ENCODE measurements at regions not wholly inside any gene's neighbourhood (a gene's known extent, or its start where the extent isn't known, plus 50 kb on each side); places are given as distances from the start of the nearest gene placed in this dataset.

DNA sequence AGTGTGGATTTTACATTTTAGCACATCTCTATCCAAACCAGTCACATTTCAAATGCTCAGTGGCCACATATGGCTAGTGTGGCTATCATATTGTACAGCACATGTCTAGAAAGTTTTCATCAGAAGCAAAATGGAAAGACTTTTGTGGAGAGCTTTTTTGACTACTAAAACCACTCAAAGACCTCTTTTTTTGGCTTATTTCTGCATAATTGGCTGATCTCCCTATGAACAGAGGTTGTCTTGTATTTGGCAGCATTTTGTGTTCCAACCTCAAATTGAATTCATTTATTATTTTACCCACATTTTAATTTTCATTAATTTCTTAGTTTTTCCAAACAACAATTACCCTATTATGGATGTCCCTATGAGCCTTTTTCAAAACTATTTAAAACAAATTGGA, 395.7 kb downstream of the TLE1 start:
- Histone ChIP-seq H3K9ac (ENCODE audit: insufficient read depth in 1 of 2, low read depth in 2 of 2, low read length in 2 of 2) (no peak overlapping the region), H3K27ac (ENCODE audit: extremely low read depth, low read depth, low read length) (no peak overlapping the region), H3K27me3 (ENCODE audit: control insufficient read depth in 2 of 2, insufficient read depth in 2 of 2, low read length in 2 of 2) (no peaks in the 10 kb centered on the region), H3K9me3 (replicated peaks; ENCODE audit: control insufficient read depth, insufficient read depth, low read depth, low read length) (no peaks in the 10 kb centered on the region), H3K79me2 (ENCODE audit: control insufficient read depth, insufficient read depth, low read length) (no peaks in the 10 kb centered on the region), H3K9me1 (ENCODE audit: control insufficient read depth, insufficient read depth, low read length) (no peaks in the 10 kb centered on the region), H3K36me3 (ENCODE audit: control insufficient read depth, insufficient read depth, low read length) (no peaks in the 10 kb centered on the region), H3K4me3 (no peak overlapping the region), H3K4me2 (ENCODE audit: insufficient read depth, low read length) (no peak overlapping the region), H4K20me1 (replicated peaks; ENCODE audit: control insufficient read depth, insufficient read depth, low read length) (no peaks in the 10 kb centered on the region), H3K4me1 (replicated peaks in 1 of 2; ENCODE audit: control insufficient read depth in 2 of 2, insufficient read depth in 2 of 2, low read length in 2 of 2) (no peaks in the 10 kb centered on the region), H2AFZ (ENCODE audit: low read depth, low read length) (no peak overlapping the region)
- FAIRE-seq (no peak), ATAC-seq (no peak), DNase-seq (ENCODE audit: extremely low read depth in 1 of 4, low spot score in 3 of 4) (no peak)
- in situ Hi-C loops (cut with MboI) = no loop called here
- intact Hi-C loops (cut with micrococcal nuclease) = no loop called here
- TF ChIP-seq, protein P1, sequence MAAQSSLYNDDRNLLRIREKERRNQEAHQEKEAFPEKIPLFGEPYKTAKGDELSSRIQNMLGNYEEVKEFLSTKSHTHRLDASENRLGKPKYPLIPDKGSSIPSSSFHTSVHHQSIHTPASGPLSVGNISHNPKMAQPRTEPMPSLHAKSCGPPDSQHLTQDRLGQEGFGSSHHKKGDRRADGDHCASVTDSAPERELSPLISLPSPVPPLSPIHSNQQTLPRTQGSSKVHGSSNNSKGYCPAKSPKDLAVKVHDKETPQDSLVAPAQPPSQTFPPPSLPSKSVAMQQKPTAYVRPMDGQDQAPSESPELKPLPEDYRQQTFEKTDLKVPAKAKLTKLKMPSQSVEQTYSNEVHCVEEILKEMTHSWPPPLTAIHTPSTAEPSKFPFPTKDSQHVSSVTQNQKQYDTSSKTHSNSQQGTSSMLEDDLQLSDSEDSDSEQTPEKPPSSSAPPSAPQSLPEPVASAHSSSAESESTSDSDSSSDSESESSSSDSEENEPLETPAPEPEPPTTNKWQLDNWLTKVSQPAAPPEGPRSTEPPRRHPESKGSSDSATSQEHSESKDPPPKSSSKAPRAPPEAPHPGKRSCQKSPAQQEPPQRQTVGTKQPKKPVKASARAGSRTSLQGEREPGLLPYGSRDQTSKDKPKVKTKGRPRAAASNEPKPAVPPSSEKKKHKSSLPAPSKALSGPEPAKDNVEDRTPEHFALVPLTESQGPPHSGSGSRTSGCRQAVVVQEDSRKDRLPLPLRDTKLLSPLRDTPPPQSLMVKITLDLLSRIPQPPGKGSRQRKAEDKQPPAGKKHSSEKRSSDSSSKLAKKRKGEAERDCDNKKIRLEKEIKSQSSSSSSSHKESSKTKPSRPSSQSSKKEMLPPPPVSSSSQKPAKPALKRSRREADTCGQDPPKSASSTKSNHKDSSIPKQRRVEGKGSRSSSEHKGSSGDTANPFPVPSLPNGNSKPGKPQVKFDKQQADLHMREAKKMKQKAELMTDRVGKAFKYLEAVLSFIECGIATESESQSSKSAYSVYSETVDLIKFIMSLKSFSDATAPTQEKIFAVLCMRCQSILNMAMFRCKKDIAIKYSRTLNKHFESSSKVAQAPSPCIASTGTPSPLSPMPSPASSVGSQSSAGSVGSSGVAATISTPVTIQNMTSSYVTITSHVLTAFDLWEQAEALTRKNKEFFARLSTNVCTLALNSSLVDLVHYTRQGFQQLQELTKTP (IDR thresholded peaks at IDR 0.05; ENCODE audit: low read depth in 1 of 2, partially characterized antibody in 2 of 2) = no peak
- TF ChIP-seq XRCC5 (IDR thresholded peaks at IDR 0.05; ENCODE audit: low read depth, low read length) (no peak), BRF1 (IDR thresholded peaks at IDR 0.05; ENCODE audit: borderline replicate concordance, extremely low read depth, insufficient read length) (no peak), SRSF1 (IDR thresholded peaks at IDR 0.05; ENCODE audit: low read depth, low read length) (no peak), NCOA4 (IDR thresholded peaks at IDR 0.05; ENCODE audit: partially characterized antibody) (no peak), POLR2G (IDR thresholded peaks at IDR 0.05; ENCODE audit: low read depth, low read length) (no peak), PHTF2 (CRISPR knock-in tag; IDR thresholded peaks at IDR 0.05) (no peak), ZFPM2 (CRISPR knock-in tag; IDR thresholded peaks at IDR 0.05) (no peak), FOXP1 (CRISPR knock-in tag; IDR thresholded peaks at IDR 0.05) (no peak), MTA2 (IDR thresholded peaks at IDR 0.05; ENCODE audit: low read depth) (no peak)
- TF ChIP-seq, protein P2, sequence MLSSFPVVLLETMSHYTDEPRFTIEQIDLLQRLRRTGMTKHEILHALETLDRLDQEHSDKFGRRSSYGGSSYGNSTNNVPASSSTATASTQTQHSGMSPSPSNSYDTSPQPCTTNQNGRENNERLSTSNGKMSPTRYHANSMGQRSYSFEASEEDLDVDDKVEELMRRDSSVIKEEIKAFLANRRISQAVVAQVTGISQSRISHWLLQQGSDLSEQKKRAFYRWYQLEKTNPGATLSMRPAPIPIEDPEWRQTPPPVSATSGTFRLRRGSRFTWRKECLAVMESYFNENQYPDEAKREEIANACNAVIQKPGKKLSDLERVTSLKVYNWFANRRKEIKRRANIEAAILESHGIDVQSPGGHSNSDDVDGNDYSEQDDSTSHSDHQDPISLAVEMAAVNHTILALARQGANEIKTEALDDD (IDR thresholded peaks at IDR 0.05) = no peak
- ChIA-PET POLR2A (no interaction called here), CTCF (ENCODE audit: low intra/inter-chr PET ratio) (no interaction called here)
- no TSS peak for BruUV-seq (replicated peaks)
